ENCODE measurements at regions not wholly inside any gene's neighbourhood (a gene's known extent, or its start where the extent isn't known, plus 50 kb on each side); places are given as distances from the start of the nearest gene placed in this dataset.

GRCh38 chr16:52071101-52071500 is 475.8 kb downstream of the TOX3 start:
- Histone ChIP-seq H3K9me1 (replicated peaks; ENCODE audit: control insufficient read depth, extremely low read depth, insufficient read depth, low read length) (no peaks in the 10 kb centered on the region), H3K4me2 (ENCODE audit: insufficient read depth, low read length) (no peak overlapping the region), H3K27ac (ENCODE audit: insufficient read depth, low read depth, low read length) (no peak overlapping the region), H3K9ac (replicated peaks; ENCODE audit: extremely low read depth, insufficient read depth, low read length) (no peak overlapping the region), H4K20me1 (replicated peaks; ENCODE audit: control insufficient read depth, extremely low read depth, insufficient read depth, low read length) (no peaks in the 10 kb centered on the region), H3K79me2 (ENCODE audit: control insufficient read depth, insufficient read depth, low read length) (no peaks in the 10 kb centered on the region), H3K27me3 (ENCODE audit: control insufficient read depth in 2 of 2, insufficient read depth in 2 of 2, low read length in 2 of 2) (no peaks in the 10 kb centered on the region), H3K4me1 (ENCODE audit: control insufficient read depth, extremely low read depth, insufficient read depth, low read length) (no peaks in the 10 kb centered on the region), H3K4me3 (replicated peaks in 1 of 3; ENCODE audit: insufficient read depth in 1 of 3, low read depth in 1 of 3, low read length in 3 of 3) (no peak overlapping the region), H2AFZ (ENCODE audit: low read depth, low read length) (no peak overlapping the region), H3K36me3 (ENCODE audit: control insufficient read depth in 2 of 2, extremely low read depth in 1 of 2, insufficient read depth in 2 of 2, low read length in 2 of 2) (no peaks in the 10 kb centered on the region), H3K9me3 (replicated peaks; ENCODE audit: control insufficient read depth, insufficient read depth, low read length) (peaks cover 3% of the 10 kb centered on the region)
- POLR2A ChIA-PET = no interaction called here
- CTCF ChIA-PET = no interaction called here
- TF ChIP-seq MAX (IDR thresholded peaks at IDR 0.05; ENCODE audit: insufficient read depth, insufficient read length) = no peak
- TF ChIP-seq JUN (IDR thresholded peaks at IDR 0.05; ENCODE audit: borderline replicate concordance, insufficient read depth, insufficient read length, low read depth) = no peak
- TF ChIP-seq CTCF (IDR thresholded peaks at IDR 0.05; ENCODE audit: extremely low read depth in 1 of 2, insufficient read depth in 1 of 2, low read depth in 1 of 2, low read length in 2 of 2) = no peak
- no peak for FAIRE-seq
- dilution Hi-C loops (cut with MboI; ENCODE audit: extremely low pct_ligation_motif_present, low sequenced_read_pairs) = no loop called here
- no TSS peak for BruUV-seq (replicated peaks)
- DNase-seq (ENCODE audit: low read depth, low spot score) = no peak
- intact Hi-C loops (cut with micrococcal nuclease) = loop anchor here (2.0 kb wide), 1 partner anchor 952 kb away; no protein-coding TSS in a partner anchor

GRCh38 chr16:52070341-52071057 is 476.4 kb downstream of the TOX3 start:
- Histone ChIP-seq H3K27me3 (ENCODE audit: control insufficient read depth in 2 of 2, insufficient read depth in 2 of 2, low read length in 2 of 2) (no peaks in the 10 kb centered on the region), H3K4me1 (ENCODE audit: control insufficient read depth, extremely low read depth, insufficient read depth, low read length) (no peaks in the 10 kb centered on the region), H3K4me2 (ENCODE audit: insufficient read depth, low read length) (no peak overlapping the region), H4K20me1 (replicated peaks; ENCODE audit: control insufficient read depth, extremely low read depth, insufficient read depth, low read length) (no peaks in the 10 kb centered on the region), H3K27ac (ENCODE audit: insufficient read depth, low read depth, low read length) (no peak overlapping the region), H3K79me2 (ENCODE audit: control insufficient read depth, insufficient read depth, low read length) (no peaks in the 10 kb centered on the region), H3K9me3 (replicated peaks; ENCODE audit: control insufficient read depth, insufficient read depth, low read length) (peaks cover 1% of the 10 kb centered on the region), H3K9me1 (replicated peaks; ENCODE audit: control insufficient read depth, extremely low read depth, insufficient read depth, low read length) (no peaks in the 10 kb centered on the region), H3K36me3 (ENCODE audit: control insufficient read depth in 2 of 2, extremely low read depth in 1 of 2, insufficient read depth in 2 of 2, low read length in 2 of 2) (no peaks in the 10 kb centered on the region), H2AFZ (ENCODE audit: low read depth, low read length) (no peak overlapping the region), H3K9ac (replicated peaks; ENCODE audit: extremely low read depth, insufficient read depth, low read length) (no peak overlapping the region), H3K4me3 (replicated peaks in 1 of 3; ENCODE audit: insufficient read depth in 1 of 3, low read depth in 1 of 3, low read length in 3 of 3) (no peak overlapping the region)
- dilution Hi-C loops (cut with MboI; ENCODE audit: extremely low pct_ligation_motif_present, low sequenced_read_pairs) (no loop called here), intact Hi-C loops (cut with micrococcal nuclease) (loop anchor here (2.0 kb wide), 1 partner anchor 952 kb away; no protein-coding TSS in a partner anchor)
- TF ChIP-seq POLR2AphosphoS5 (IDR thresholded peaks at IDR 0.05; ENCODE audit: insufficient read depth, low read depth, low read length) (no peak), MAX (IDR thresholded peaks at IDR 0.05; ENCODE audit: insufficient read depth, insufficient read length) (no peak), CTCF (IDR thresholded peaks at IDR 0.05; ENCODE audit: extremely low read depth in 1 of 2, insufficient read depth in 1 of 2, low read depth in 1 of 2, low read length in 2 of 2) (no peak), MYC (IDR thresholded peaks at IDR 0.05; ENCODE audit: low read depth, low read length) (no peak), FOS (IDR thresholded peaks at IDR 0.05; ENCODE audit: borderline replicate concordance, insufficient read depth, low read length) (no peak), POLR2A (IDR thresholded peaks at IDR 0.05; ENCODE audit: low read depth, low read length) (no peak), JUN (IDR thresholded peaks at IDR 0.05; ENCODE audit: borderline replicate concordance, insufficient read depth, insufficient read length, low read depth) (no peak), EZH2 (IDR thresholded peaks at IDR 0.05; ENCODE audit: borderline replicate concordance, low read depth, low read length, severe bottlenecking) (no peak), GATA2 (IDR thresholded peaks at IDR 0.05; ENCODE audit: insufficient read depth, insufficient read length, low read depth, low read length) (no peak)
- FAIRE-seq (no peak), DNase-seq (ENCODE audit: low read depth, low spot score) (no peak)
- CTCF ChIA-PET = no interaction called here
- BruUV-seq (replicated peaks) = no TSS peak
- POLR2A ChIA-PET = no interaction called here

All from endothelial cell of umbilical vein (primary cell).